ENCODE measurements at regions not wholly inside any gene's neighbourhood (a gene's known extent, or its start where the extent isn't known, plus 50 kb on each side); places are given as distances from the start of the nearest gene placed in this dataset.

GRCh38 chr4:45751877-45752530, 371.9 kb downstream of the GABRG1 start:
- Mint-ChIP-seq H3K36me3 (ENCODE audit: low read depth) (no peaks in the 10 kb centered on the region), H3K27ac (no peak overlapping the region), H3K4me3 (no peak overlapping the region), H3K4me1 (ENCODE audit: low read depth) (no peaks in the 10 kb centered on the region), H3K9me3 (no peaks in the 10 kb centered on the region), H3K27me3 (ENCODE audit: low read depth) (no peaks in the 10 kb centered on the region)
- intact Hi-C loops (cut with micrococcal nuclease), result no loop called here
- CTCF ChIA-PET, result no interaction called here
- no peak for DNase-seq

- Mint-ChIP-seq H3K36me3 (ENCODE audit: low read depth) (no peaks in the 10 kb centered on the region), H3K4me3 (no peak overlapping the region)
Measured at GRCh38 chr4:45750721-45751120, 373.1 kb downstream of the GABRG1 start.

GRCh38 chr4:45745741-45746140, 378.1 kb downstream of the GABRG1 start:
- no peak overlapping the region for H3K27ac Mint-ChIP-seq
- CTCF ChIA-PET, result no interaction called here
- no peaks in the 10 kb centered on the region for H3K36me3 Mint-ChIP-seq (ENCODE audit: low read depth)
- intact Hi-C loops (cut with micrococcal nuclease), result no loop called here
- no peaks in the 10 kb centered on the region for H3K27me3 Mint-ChIP-seq (ENCODE audit: low read depth)
- H3K4me3 Mint-ChIP-seq, result no peak overlapping the region
- H3K9me3 Mint-ChIP-seq, result peaks cover 7% of the 10 kb centered on the region
- H3K4me1 Mint-ChIP-seq (ENCODE audit: low read depth), result no peaks in the 10 kb centered on the region
- no peak for DNase-seq

More at GRCh38 chr4:45750721-45751120, 373.1 kb downstream of the GABRG1 start:
- H3K4me1 Mint-ChIP-seq (ENCODE audit: low read depth), result no peaks in the 10 kb centered on the region
- no peaks in the 10 kb centered on the region for H3K9me3 Mint-ChIP-seq
- DNase-seq, result no peak
- H3K27me3 Mint-ChIP-seq (ENCODE audit: low read depth), result no peaks in the 10 kb centered on the region
- intact Hi-C loops (cut with micrococcal nuclease), result no loop called here
- CTCF ChIA-PET, result no interaction called here
- H3K27ac Mint-ChIP-seq, result no peak overlapping the region

GRCh38 chr4:45741897-45742296, 382.0 kb downstream of the GABRG1 start:
- no peaks in the 10 kb centered on the region for H3K36me3 Mint-ChIP-seq (ENCODE audit: low read depth)
- no peak for DNase-seq
- H3K27me3 Mint-ChIP-seq (ENCODE audit: low read depth), result no peaks in the 10 kb centered on the region
- no peak overlapping the region for H3K27ac Mint-ChIP-seq
- no peaks in the 10 kb centered on the region for H3K4me1 Mint-ChIP-seq (ENCODE audit: low read depth)
- CTCF ChIA-PET, result interaction anchor here (0.6 kb wide), 1 partner anchor 83 kb away, joined by 4 read pairs; no protein-coding TSS in a partner anchor
- intact Hi-C loops (cut with micrococcal nuclease), result no loop called here
- no peak overlapping the region for H3K4me3 Mint-ChIP-seq
- peaks cover 15% of the 10 kb centered on the region for H3K9me3 Mint-ChIP-seq

GRCh38 chr4:45732161-45732560, 391.7 kb downstream of the GABRG1 start:
- Mint-ChIP-seq H3K4me1 (ENCODE audit: low read depth) (no peaks in the 10 kb centered on the region), H3K36me3 (ENCODE audit: low read depth) (no peaks in the 10 kb centered on the region), H3K27ac (no peak overlapping the region), H3K4me3 (no peak overlapping the region), H3K27me3 (ENCODE audit: low read depth) (no peaks in the 10 kb centered on the region), H3K9me3 (peaks cover 10% of the 10 kb centered on the region)
- intact Hi-C loops (cut with micrococcal nuclease), result no loop called here
- DNase-seq, result no peak
- CTCF ChIA-PET, result no interaction called here

GRCh38 chr4:45716093-45716492, 407.8 kb downstream of the GABRG1 start:
- H3K9me3 Mint-ChIP-seq, result peaks cover 8% of the 10 kb centered on the region
- DNase-seq, result no peak
- no peaks in the 10 kb centered on the region for H3K27me3 Mint-ChIP-seq (ENCODE audit: low read depth)
- CTCF ChIA-PET, result no interaction called here
- intact Hi-C loops (cut with micrococcal nuclease), result no loop called here
- no peaks in the 10 kb centered on the region for H3K4me1 Mint-ChIP-seq (ENCODE audit: low read depth)
- H3K36me3 Mint-ChIP-seq (ENCODE audit: low read depth), result peaks cover 1% of the 10 kb centered on the region
- H3K27ac Mint-ChIP-seq, result no peak overlapping the region
- H3K4me3 Mint-ChIP-seq, result no peak overlapping the region

- peaks cover 5% of the 10 kb centered on the region for H3K9me3 Mint-ChIP-seq
- H3K27ac Mint-ChIP-seq, result no peak overlapping the region
Measured at GRCh38 chr4:45713996-45714395, 409.9 kb downstream of the GABRG1 start.

GRCh38 chr4:45701621-45702020, 422.2 kb downstream of the GABRG1 start:
- no peak for DNase-seq
- no peaks in the 10 kb centered on the region for H3K27me3 Mint-ChIP-seq (ENCODE audit: low read depth)
- peaks cover 9% of the 10 kb centered on the region for H3K9me3 Mint-ChIP-seq
- intact Hi-C loops (cut with micrococcal nuclease), result no loop called here
- H3K36me3 Mint-ChIP-seq (ENCODE audit: low read depth), result no peaks in the 10 kb centered on the region
- H3K27ac Mint-ChIP-seq, result no peak overlapping the region
- CTCF ChIA-PET, result no interaction called here
- H3K4me1 Mint-ChIP-seq (ENCODE audit: low read depth), result no peaks in the 10 kb centered on the region
- no peak overlapping the region for H3K4me3 Mint-ChIP-seq

More at GRCh38 chr4:45713996-45714395, 409.9 kb downstream of the GABRG1 start:
- intact Hi-C loops (cut with micrococcal nuclease), result no loop called here
- no peak overlapping the region for H3K4me3 Mint-ChIP-seq
- no peaks in the 10 kb centered on the region for H3K36me3 Mint-ChIP-seq (ENCODE audit: low read depth)
- no peaks in the 10 kb centered on the region for H3K27me3 Mint-ChIP-seq (ENCODE audit: low read depth)
- no peaks in the 10 kb centered on the region for H3K4me1 Mint-ChIP-seq (ENCODE audit: low read depth)
- DNase-seq, result no peak
- CTCF ChIA-PET, result no interaction called here

- DNase-seq, result no peak
- CTCF ChIA-PET, result no interaction called here
- no peak overlapping the region for H3K27ac Mint-ChIP-seq
- H3K27me3 Mint-ChIP-seq (ENCODE audit: low read depth), result no peaks in the 10 kb centered on the region
- H3K4me3 Mint-ChIP-seq, result no peak overlapping the region
- H3K4me1 Mint-ChIP-seq (ENCODE audit: low read depth), result no peaks in the 10 kb centered on the region
- intact Hi-C loops (cut with micrococcal nuclease), result no loop called here
- peaks cover 13% of the 10 kb centered on the region for H3K9me3 Mint-ChIP-seq
- H3K36me3 Mint-ChIP-seq (ENCODE audit: low read depth), result no peaks in the 10 kb centered on the region
Measured at GRCh38 chr4:45693746-45694145, 430.1 kb downstream of the GABRG1 start.

GRCh38 chr4:45692131-45692735, 431.6 kb downstream of the GABRG1 start:
- no peaks in the 10 kb centered on the region for H3K4me1 Mint-ChIP-seq (ENCODE audit: low read depth)
- CTCF ChIA-PET, result no interaction called here
- no peaks in the 10 kb centered on the region for H3K27me3 Mint-ChIP-seq (ENCODE audit: low read depth)
- H3K4me3 Mint-ChIP-seq, result no peak overlapping the region
- intact Hi-C loops (cut with micrococcal nuclease), result no loop called here
- H3K9me3 Mint-ChIP-seq, result peaks cover 13% of the 10 kb centered on the region
- H3K36me3 Mint-ChIP-seq (ENCODE audit: low read depth), result no peaks in the 10 kb centered on the region
- H3K27ac Mint-ChIP-seq, result no peak overlapping the region
- no peak for DNase-seq

- H3K27ac Mint-ChIP-seq, result no peak overlapping the region
- H3K36me3 Mint-ChIP-seq (ENCODE audit: low read depth), result no peaks in the 10 kb centered on the region
- intact Hi-C loops (cut with micrococcal nuclease), result no loop called here
- no peaks in the 10 kb centered on the region for H3K27me3 Mint-ChIP-seq (ENCODE audit: low read depth)
- H3K4me1 Mint-ChIP-seq (ENCODE audit: low read depth), result no peaks in the 10 kb centered on the region
- no peak overlapping the region for H3K4me3 Mint-ChIP-seq
- CTCF ChIA-PET, result no interaction called here
- H3K9me3 Mint-ChIP-seq, result peaks cover 14% of the 10 kb centered on the region
- no peak for DNase-seq
Measured at GRCh38 chr4:45688341-45688740, 435.5 kb downstream of the GABRG1 start.

- no peak for DNase-seq
- Mint-ChIP-seq H3K27me3 (ENCODE audit: low read depth) (no peaks in the 10 kb centered on the region), H3K9me3 (peaks cover 9% of the 10 kb centered on the region), H3K27ac (no peak overlapping the region), H3K4me3 (no peak overlapping the region), H3K36me3 (ENCODE audit: low read depth) (no peaks in the 10 kb centered on the region), H3K4me1 (ENCODE audit: low read depth) (no peaks in the 10 kb centered on the region)
- intact Hi-C loops (cut with micrococcal nuclease), result no loop called here
- CTCF ChIA-PET, result no interaction called here
Measured at GRCh38 chr4:45679411-45679810, 444.4 kb downstream of the GABRG1 start.

- no peak for DNase-seq
- no peak overlapping the region for H3K27ac Mint-ChIP-seq
- H3K4me1 Mint-ChIP-seq (ENCODE audit: low read depth), result no peaks in the 10 kb centered on the region
- H3K9me3 Mint-ChIP-seq, result peaks cover 6% of the 10 kb centered on the region
- no peaks in the 10 kb centered on the region for H3K27me3 Mint-ChIP-seq (ENCODE audit: low read depth)
- CTCF ChIA-PET, result no interaction called here
- H3K36me3 Mint-ChIP-seq (ENCODE audit: low read depth), result no peaks in the 10 kb centered on the region
- no peak overlapping the region for H3K4me3 Mint-ChIP-seq
- intact Hi-C loops (cut with micrococcal nuclease), result no loop called here
Measured at GRCh38 chr4:45668128-45668527, 455.7 kb downstream of the GABRG1 start.
